PFSK-1 (cell line): ENCODE measurements at regions not wholly inside any gene's neighbourhood (a gene's known extent, or its start where the extent isn't known, plus 50 kb on each side); places are given as distances from the start of the nearest gene placed in this dataset.

Experiments
- FOXP2 ChIP-seq: optimal IDR thresholded peaks from 2 replicates; pipeline ENCODE3; 2011; ENCODE audit warnings: borderline replicate concordance, control low read depth, inconsistent platforms; ENCODE audit not compliant: insufficient read depth; ENCODE audit errors: extremely low read length, extremely low read depth
- POLR2AphosphoS5 ChIP-seq: IDR thresholded peaks from 2 replicates; pipeline ENCODE4 v1.6.1; 2012; ENCODE audit warnings: low read depth, mild to moderate bottlenecking, control low read depth, low read length, moderate library complexity
- TF ChIP-seq, protein P1 (sequence below), 2 experiments: IDR thresholded peaks; 2 replicates each; pipeline versions ENCODE4 v1.6.1 to v1.8.0; 2011 to 2012; ENCODE audit warnings: low read depth in 2 of 2, low read length in 2 of 2, control low read depth in 1 of 2, inconsistent platforms in 1 of 2, mild to moderate bottlenecking in 1 of 2, moderate library complexity in 1 of 2; ENCODE audit not compliant: insufficient read depth in 1 of 2

DNA sequence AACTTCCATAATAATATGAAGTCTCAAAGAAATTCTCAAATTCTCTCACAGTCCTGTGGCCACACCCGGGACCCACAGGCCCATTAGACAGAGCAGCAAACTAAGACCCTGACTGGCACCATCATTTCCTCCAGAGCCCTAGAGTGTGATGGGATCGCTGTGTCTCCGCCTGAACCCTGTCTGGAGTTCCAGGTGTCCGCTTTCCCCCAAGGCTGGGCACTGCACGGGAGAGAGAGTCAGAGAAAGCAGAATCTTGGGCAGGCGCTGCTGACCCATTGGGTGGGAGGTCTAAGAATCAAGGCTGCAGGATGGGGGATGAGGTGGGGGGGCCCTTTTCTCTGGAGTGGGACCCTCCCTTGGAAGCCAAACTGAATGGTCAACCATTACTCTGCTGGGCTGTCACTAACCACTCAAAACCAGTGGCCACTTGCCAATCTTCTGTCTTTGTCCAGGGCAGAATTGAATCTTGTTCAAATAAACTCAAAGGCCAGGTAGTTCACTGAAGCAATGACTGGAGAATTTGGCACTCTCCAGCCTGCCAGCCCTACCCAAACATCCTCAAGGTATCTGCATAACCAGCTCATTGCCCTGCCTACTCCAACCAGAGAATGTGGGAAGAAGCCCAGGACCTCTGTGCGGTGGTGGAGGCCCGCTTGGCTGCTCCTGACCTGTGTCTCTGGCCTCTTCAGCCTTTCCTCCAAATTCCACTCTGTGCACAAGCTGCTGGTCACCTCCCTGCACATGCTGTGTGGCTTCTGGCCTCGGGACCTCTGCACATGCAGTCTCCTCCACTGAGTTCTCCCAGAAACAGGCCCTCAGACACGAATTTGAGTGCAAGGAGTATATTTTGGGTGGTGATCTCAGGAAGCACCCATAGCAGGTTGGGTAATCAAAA is 141.1 kb downstream of the CEBPB start:
- TF ChIP-seq POLR2AphosphoS5, result no peak
- TF ChIP-seq, protein P1, sequence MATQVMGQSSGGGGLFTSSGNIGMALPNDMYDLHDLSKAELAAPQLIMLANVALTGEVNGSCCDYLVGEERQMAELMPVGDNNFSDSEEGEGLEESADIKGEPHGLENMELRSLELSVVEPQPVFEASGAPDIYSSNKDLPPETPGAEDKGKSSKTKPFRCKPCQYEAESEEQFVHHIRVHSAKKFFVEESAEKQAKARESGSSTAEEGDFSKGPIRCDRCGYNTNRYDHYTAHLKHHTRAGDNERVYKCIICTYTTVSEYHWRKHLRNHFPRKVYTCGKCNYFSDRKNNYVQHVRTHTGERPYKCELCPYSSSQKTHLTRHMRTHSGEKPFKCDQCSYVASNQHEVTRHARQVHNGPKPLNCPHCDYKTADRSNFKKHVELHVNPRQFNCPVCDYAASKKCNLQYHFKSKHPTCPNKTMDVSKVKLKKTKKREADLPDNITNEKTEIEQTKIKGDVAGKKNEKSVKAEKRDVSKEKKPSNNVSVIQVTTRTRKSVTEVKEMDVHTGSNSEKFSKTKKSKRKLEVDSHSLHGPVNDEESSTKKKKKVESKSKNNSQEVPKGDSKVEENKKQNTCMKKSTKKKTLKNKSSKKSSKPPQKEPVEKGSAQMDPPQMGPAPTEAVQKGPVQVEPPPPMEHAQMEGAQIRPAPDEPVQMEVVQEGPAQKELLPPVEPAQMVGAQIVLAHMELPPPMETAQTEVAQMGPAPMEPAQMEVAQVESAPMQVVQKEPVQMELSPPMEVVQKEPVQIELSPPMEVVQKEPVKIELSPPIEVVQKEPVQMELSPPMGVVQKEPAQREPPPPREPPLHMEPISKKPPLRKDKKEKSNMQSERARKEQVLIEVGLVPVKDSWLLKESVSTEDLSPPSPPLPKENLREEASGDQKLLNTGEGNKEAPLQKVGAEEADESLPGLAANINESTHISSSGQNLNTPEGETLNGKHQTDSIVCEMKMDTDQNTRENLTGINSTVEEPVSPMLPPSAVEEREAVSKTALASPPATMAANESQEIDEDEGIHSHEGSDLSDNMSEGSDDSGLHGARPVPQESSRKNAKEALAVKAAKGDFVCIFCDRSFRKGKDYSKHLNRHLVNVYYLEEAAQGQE (IDR thresholded peaks at IDR 0.05; ENCODE audit: insufficient read depth in 1 of 2, low read depth in 2 of 2, low read length in 2 of 2), result no peak
- no peak for TF ChIP-seq FOXP2
